Osteoblast (primary cell): ENCODE measurements at regions not wholly inside any gene's neighbourhood (a gene's known extent, or its start where the extent isn't known, plus 50 kb on each side); places are given as distances from the start of the nearest gene placed in this dataset.

Experiments used
- DNase-seq: peaks from one replicate; pipeline ENCODE4 v3.0.0; 2011; ENCODE audit warnings: low spot score, mixed read lengths; ENCODE audit not compliant: insufficient read length; ENCODE audit errors: missing footprints
- H2AFZ ChIP-seq: 2 replicates; pipeline ENCODE4 v1.6.0; 2011; ENCODE audit warnings: mild to moderate bottlenecking, low read length
- H3K27ac ChIP-seq: 2 replicates; pipeline ENCODE4 v1.5.1; 2011; ENCODE audit warnings: mild to moderate bottlenecking, low read depth, low read length, moderate library complexity
- H3K27me3 ChIP-seq: 2 replicates; pipeline ENCODE4 v1.6.0; 2012; ENCODE audit warnings: mild to moderate bottlenecking, control low read depth, inconsistent platforms, low read length, moderate library complexity; ENCODE audit not compliant: insufficient read depth
- H3K36me3 ChIP-seq: 2 replicates; pipeline ENCODE4 v1.5.1; 2011; ENCODE audit warnings: mild to moderate bottlenecking, low read length, control low read depth, moderate library complexity; ENCODE audit not compliant: insufficient read depth
- H3K4me1 ChIP-seq: 2 replicates; pipeline ENCODE4 v1.5.1; 2011; ENCODE audit warnings: mild to moderate bottlenecking, low read length, control low read depth, moderate library complexity; ENCODE audit not compliant: insufficient read depth
- H3K4me2 ChIP-seq: 2 replicates; pipeline ENCODE4 v1.6.0; 2011; ENCODE audit warnings: mild to moderate bottlenecking, low read length; ENCODE audit not compliant: insufficient read depth
- H3K4me3 ChIP-seq: fragments of 200-600 bp; sonication (generic); 3 replicates; pipeline ENCODE4 v1.5.1; 2012; ENCODE audit warnings: mild to moderate bottlenecking, low read length, inconsistent platforms; ENCODE audit not compliant: insufficient read depth
- H3K79me2 ChIP-seq: 2 replicates; pipeline ENCODE4 v1.6.0; 2012; ENCODE audit warnings: mild to moderate bottlenecking, low read length, control low read depth, inconsistent platforms; ENCODE audit not compliant: insufficient read depth
- H3K9me3 ChIP-seq: 2 replicates; pipeline ENCODE4 v1.5.1; 2011; ENCODE audit warnings: low read depth, low read length, control low read depth
- H4K20me1 ChIP-seq: 2 replicates; pipeline ENCODE4 v1.6.0; 2012; ENCODE audit warnings: mild to moderate bottlenecking, low read length, control low read depth; ENCODE audit not compliant: insufficient read depth
- TF ChIP-seq, protein P1 (sequence below): IDR thresholded peaks from 2 replicates; pipeline ENCODE4 v1.5.1; 2011; ENCODE audit warnings: mild to moderate bottlenecking, low read depth, low read length, moderate library complexity; ENCODE audit errors: extremely low read depth

DNA sequence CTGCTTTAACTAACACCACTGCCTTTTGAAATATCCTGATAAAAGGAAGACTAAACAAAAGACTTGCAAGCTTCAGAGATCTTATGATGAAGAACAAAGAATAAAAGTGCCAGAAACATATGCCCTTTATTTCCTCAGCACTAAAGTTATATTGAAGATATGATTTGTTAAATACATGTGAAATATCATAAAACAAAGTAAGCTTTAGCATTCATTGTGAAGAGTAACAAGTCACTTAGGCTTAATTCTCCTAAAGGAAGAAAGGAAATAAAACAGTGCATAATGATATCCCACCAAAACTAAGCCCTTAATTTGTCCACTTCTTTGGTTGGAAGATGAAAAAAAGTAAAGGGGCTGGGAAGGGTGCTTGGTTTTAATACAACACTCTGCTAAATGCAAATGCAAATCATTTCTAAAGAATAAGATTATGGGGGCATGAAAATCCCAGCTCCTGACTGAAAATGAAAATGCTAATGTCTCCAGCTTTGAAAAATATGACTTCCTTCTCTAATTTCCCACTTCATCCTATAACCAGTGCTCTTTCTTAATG lies 227.2 kb downstream of the FAT4 start:
- Histone ChIP-seq H3K27me3 (no peaks in the 10 kb centered on the region), H3K4me3 (no peak overlapping the region), H3K9me3 (no peaks in the 10 kb centered on the region), H3K79me2 (no peaks in the 10 kb centered on the region), H3K4me1 (no peaks in the 10 kb centered on the region), H3K4me2 (no peak overlapping the region), H4K20me1 (no peaks in the 10 kb centered on the region), H2AFZ (no peak overlapping the region), H3K36me3 (no peaks in the 10 kb centered on the region), H3K27ac (no peak overlapping the region)
- DNase-seq = no peak
- TF ChIP-seq, protein P1, sequence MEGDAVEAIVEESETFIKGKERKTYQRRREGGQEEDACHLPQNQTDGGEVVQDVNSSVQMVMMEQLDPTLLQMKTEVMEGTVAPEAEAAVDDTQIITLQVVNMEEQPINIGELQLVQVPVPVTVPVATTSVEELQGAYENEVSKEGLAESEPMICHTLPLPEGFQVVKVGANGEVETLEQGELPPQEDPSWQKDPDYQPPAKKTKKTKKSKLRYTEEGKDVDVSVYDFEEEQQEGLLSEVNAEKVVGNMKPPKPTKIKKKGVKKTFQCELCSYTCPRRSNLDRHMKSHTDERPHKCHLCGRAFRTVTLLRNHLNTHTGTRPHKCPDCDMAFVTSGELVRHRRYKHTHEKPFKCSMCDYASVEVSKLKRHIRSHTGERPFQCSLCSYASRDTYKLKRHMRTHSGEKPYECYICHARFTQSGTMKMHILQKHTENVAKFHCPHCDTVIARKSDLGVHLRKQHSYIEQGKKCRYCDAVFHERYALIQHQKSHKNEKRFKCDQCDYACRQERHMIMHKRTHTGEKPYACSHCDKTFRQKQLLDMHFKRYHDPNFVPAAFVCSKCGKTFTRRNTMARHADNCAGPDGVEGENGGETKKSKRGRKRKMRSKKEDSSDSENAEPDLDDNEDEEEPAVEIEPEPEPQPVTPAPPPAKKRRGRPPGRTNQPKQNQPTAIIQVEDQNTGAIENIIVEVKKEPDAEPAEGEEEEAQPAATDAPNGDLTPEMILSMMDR = no peak

DNA sequence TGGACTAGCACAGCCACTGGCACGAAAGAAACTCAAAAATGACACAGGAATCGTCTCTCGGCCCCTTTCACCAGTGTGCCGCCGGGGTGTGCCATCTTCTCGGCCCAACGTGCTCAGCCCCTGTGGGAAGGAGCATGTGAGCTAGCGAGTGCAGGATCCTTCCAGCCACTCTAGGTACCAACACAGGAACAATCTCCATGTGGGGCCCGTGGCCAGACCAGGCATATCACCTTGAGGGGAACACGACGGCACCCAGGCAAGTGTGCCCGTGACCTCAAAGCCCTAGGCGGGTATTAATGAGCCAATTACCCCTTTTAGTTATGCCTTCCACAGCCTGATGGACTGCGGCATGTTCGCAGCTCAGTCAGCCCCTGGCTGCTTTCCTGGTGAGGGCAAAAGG lies 231.5 kb downstream of the FAT4 start:
- Histone ChIP-seq H3K79me2 (no peaks in the 10 kb centered on the region), H3K9me3 (no peaks in the 10 kb centered on the region)
- TF ChIP-seq, protein P1 = no peak

DNA sequence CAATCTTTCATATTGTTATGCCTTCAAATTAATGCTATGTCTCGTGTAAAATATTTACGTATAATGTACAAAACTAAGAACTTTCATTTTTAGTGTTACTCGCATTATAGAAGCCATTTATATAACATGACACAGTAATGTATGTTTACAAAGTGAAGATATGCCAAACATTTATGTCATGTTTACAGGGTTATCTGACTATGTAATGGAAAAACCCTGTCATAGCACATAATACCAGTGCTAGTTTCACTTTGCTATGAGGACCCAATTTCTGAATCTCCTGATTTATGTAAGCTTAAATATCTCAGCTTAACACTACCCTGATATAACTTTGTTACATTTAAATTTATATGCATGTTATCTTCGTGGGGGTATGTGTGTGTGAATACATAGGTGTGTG lies 233.1 kb downstream of the FAT4 start:
- H3K4me1 ChIP-seq = no peaks in the 10 kb centered on the region
- no peak overlapping the region for H3K4me3 ChIP-seq
- H3K9me3 ChIP-seq = no peaks in the 10 kb centered on the region
- H3K27ac ChIP-seq = no peak overlapping the region
- H3K4me2 ChIP-seq = peak overlapping the region; percentile 23
- DNase-seq = no peak
- peak overlapping the region; percentile 42 for H2AFZ ChIP-seq
- H3K36me3 ChIP-seq = no peaks in the 10 kb centered on the region
- H3K27me3 ChIP-seq = no peaks in the 10 kb centered on the region
- H3K79me2 ChIP-seq = no peaks in the 10 kb centered on the region
- no peaks in the 10 kb centered on the region for H4K20me1 ChIP-seq
- TF ChIP-seq, protein P1 = no peak

More for the DNA sequence above, 231.5 kb downstream of the FAT4 start:
- H2AFZ ChIP-seq = no peak overlapping the region
- no peaks in the 10 kb centered on the region for H3K27me3 ChIP-seq
- H3K27ac ChIP-seq = no peak overlapping the region
- H3K4me1 ChIP-seq = no peaks in the 10 kb centered on the region
- no peak overlapping the region for H3K4me2 ChIP-seq
- DNase-seq = no peak
- no peaks in the 10 kb centered on the region for H4K20me1 ChIP-seq
- no peaks in the 10 kb centered on the region for H3K36me3 ChIP-seq
- H3K4me3 ChIP-seq = no peak overlapping the region

DNA sequence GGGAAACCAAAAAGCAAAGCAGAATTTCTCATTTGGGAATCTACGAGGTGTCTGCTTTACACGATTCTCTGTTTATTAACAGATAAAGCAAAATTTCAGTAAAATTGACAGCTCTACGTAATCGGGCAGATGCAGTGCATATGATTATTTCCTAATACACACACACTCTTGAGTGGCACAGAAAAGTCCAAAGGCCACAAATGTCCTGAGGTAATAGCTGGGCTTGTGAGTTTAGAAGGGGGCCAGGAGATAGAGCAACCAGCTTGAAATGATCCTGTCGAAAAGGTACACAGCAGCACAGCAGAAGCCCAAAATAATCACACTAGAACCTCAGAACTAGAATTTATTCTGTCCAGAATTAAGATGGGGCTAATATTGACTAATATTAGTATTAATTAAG lies 236.0 kb downstream of the FAT4 start:
- no peaks in the 10 kb centered on the region for H3K27me3 ChIP-seq
- H3K4me1 ChIP-seq = no peaks in the 10 kb centered on the region
- DNase-seq = no peak
- TF ChIP-seq, protein P1 = no peak
- no peak overlapping the region for H3K4me2 ChIP-seq
- H3K36me3 ChIP-seq = no peaks in the 10 kb centered on the region
- no peaks in the 10 kb centered on the region for H3K79me2 ChIP-seq
- no peak overlapping the region for H3K27ac ChIP-seq
- H2AFZ ChIP-seq = peak overlapping the region; percentile 41
- no peaks in the 10 kb centered on the region for H3K9me3 ChIP-seq
- H3K4me3 ChIP-seq = no peak overlapping the region
- no peaks in the 10 kb centered on the region for H4K20me1 ChIP-seq
